KMS-11 (cell line): ENCODE measurements at regions not wholly inside any gene's neighbourhood (a gene's known extent, or its start where the extent isn't known, plus 50 kb on each side); places are given as distances from the start of the nearest gene placed in this dataset.

Experiments
- H2AFZ ChIP-seq: fragments of 200-600 bp; sonication (generic); 2 replicates; pipeline ENCODE4 v1.6.1; 2016; ENCODE audit warnings: antibody characterized with exemption, mixed run types, low read depth
- H3K27ac ChIP-seq: fragments of 200-600 bp; sonication (generic); 2 replicates; pipeline ENCODE4 v1.6.1; 2016; ENCODE audit warnings: mild to moderate bottlenecking, mixed run types
- H3K27me3 ChIP-seq: fragments of 200-600 bp; sonication (generic); 2 replicates; pipeline ENCODE4 v1.6.1; 2017; ENCODE audit warnings: mild to moderate bottlenecking, low read depth, mixed run types, moderate library complexity; ENCODE audit not compliant: insufficient read depth
- H3K36me3 ChIP-seq: fragments of 200-600 bp; sonication (generic); 2 replicates; pipeline ENCODE4 v1.6.1; 2017; ENCODE audit warnings: mild to moderate bottlenecking, mixed run types; ENCODE audit not compliant: insufficient read depth
- H3K4me1 ChIP-seq: fragments of 200-600 bp; sonication (generic); 2 replicates; pipeline ENCODE4 v1.6.1; 2016; ENCODE audit warnings: mild to moderate bottlenecking, low read depth, mixed run types; ENCODE audit not compliant: poor library complexity, severe bottlenecking
- H3K4me2 ChIP-seq: fragments of 200-600 bp; sonication (generic); 2 replicates; pipeline ENCODE4 v1.7.0; 2016; ENCODE audit warnings: mild to moderate bottlenecking, mixed run types
- H3K4me3 ChIP-seq: fragments of 200-600 bp; sonication (generic); IDR thresholded peaks from 2 replicates; pipeline ENCODE4 v1.6.1; 2017; ENCODE audit warnings: low read depth, low read length, mixed read lengths; ENCODE audit not compliant: insufficient read depth
- H3K79me2 ChIP-seq: fragments of 200-600 bp; sonication (generic); 2 replicates; pipeline ENCODE4 v1.6.1; 2016; ENCODE audit warnings: low read depth, mixed run types; ENCODE audit not compliant: insufficient read depth
- H3K9ac ChIP-seq: fragments of 200-600 bp; sonication (generic); 2 replicates; pipeline ENCODE4 v1.6.1; 2016; ENCODE audit warnings: mild to moderate bottlenecking, mixed run types
- H4K20me1 ChIP-seq: fragments of 200-600 bp; sonication (generic); 2 replicates; pipeline ENCODE4 v1.6.1; 2016; ENCODE audit warnings: mild to moderate bottlenecking, mixed run types; ENCODE audit not compliant: insufficient read depth
- CTCF ChIP-seq: fragments of 200-600 bp; sonication (generic); conservative IDR thresholded peaks from 2 replicates; pipeline ENCODE4 v1.6.1; 2017; ENCODE audit warnings: low read depth, mild to moderate bottlenecking, antibody characterized with exemption, low read length, moderate library complexity, mixed read lengths

GRCh38 chr4:62901101-62901500, 1508.1 kb downstream of the TECRL start:
- H3K4me3 ChIP-seq = no peak overlapping the region
- H2AFZ ChIP-seq = no peak overlapping the region
- no peak for TF ChIP-seq CTCF
- no peaks in the 10 kb centered on the region for H3K27me3 ChIP-seq
- no peaks in the 10 kb centered on the region for H4K20me1 ChIP-seq
- H3K9ac ChIP-seq = no peak overlapping the region
- H3K4me2 ChIP-seq = no peak overlapping the region
- no peaks in the 10 kb centered on the region for H3K36me3 ChIP-seq
- H3K27ac ChIP-seq = no peak overlapping the region
- H3K79me2 ChIP-seq = no peaks in the 10 kb centered on the region
- no peaks in the 10 kb centered on the region for H3K4me1 ChIP-seq

- Histone ChIP-seq H3K36me3 (no peaks in the 10 kb centered on the region), H3K27ac (no peak overlapping the region), H3K79me2 (no peaks in the 10 kb centered on the region), H3K4me1 (no peaks in the 10 kb centered on the region), H3K27me3 (no peaks in the 10 kb centered on the region), H4K20me1 (no peaks in the 10 kb centered on the region), H3K4me3 (no peak overlapping the region), H2AFZ (no peak overlapping the region), H3K4me2 (no peak overlapping the region), H3K9ac (no peak overlapping the region)
- no peak for TF ChIP-seq CTCF
Observed at GRCh38 chr4:62899646-62900364, 1509.4 kb downstream of the TECRL start.

GRCh38 chr4:62898115-62898514, 1511.1 kb downstream of the TECRL start:
- Histone ChIP-seq H3K27me3 (no peaks in the 10 kb centered on the region), H3K4me1 (no peaks in the 10 kb centered on the region), H3K9ac (no peak overlapping the region), H3K36me3 (no peaks in the 10 kb centered on the region), H3K4me3 (no peak overlapping the region), H3K4me2 (no peak overlapping the region), H2AFZ (no peak overlapping the region), H3K79me2 (no peaks in the 10 kb centered on the region), H4K20me1 (no peaks in the 10 kb centered on the region), H3K27ac (no peak overlapping the region)
- no peak for TF ChIP-seq CTCF

- Histone ChIP-seq H3K4me1 (no peaks in the 10 kb centered on the region), H3K27me3 (no peaks in the 10 kb centered on the region), H4K20me1 (no peaks in the 10 kb centered on the region), H3K79me2 (no peaks in the 10 kb centered on the region), H3K4me2 (no peak overlapping the region), H3K9ac (no peak overlapping the region), H2AFZ (no peak overlapping the region), H3K27ac (no peak overlapping the region), H3K4me3 (no peak overlapping the region), H3K36me3 (no peaks in the 10 kb centered on the region)
- TF ChIP-seq CTCF = no peak
Observed at GRCh38 chr4:62896721-62897120, 1512.5 kb downstream of the TECRL start.
